DND-41 (cell line): ENCODE measurements at regions not wholly inside any gene's neighbourhood (a gene's known extent, or its start where the extent isn't known, plus 50 kb on each side); places are given as distances from the start of the nearest gene placed in this dataset.

Experiments
- EZH2 ChIP-seq: IDR thresholded peaks from 3 replicates; pipeline ENCODE4 v1.6.1; 2012; ENCODE audit warnings: borderline replicate concordance, low read depth, mild to moderate bottlenecking, moderate library complexity, low read length, inconsistent platforms; ENCODE audit not compliant: severe bottlenecking
- TF ChIP-seq, protein P1 (sequence below): IDR thresholded peaks from 2 replicates; pipeline ENCODE4 v1.5.1; 2012; ENCODE audit warnings: borderline replicate concordance, low read length, moderate library complexity, mild to moderate bottlenecking; ENCODE audit not compliant: poor library complexity, severe bottlenecking; ENCODE audit errors: extremely low read depth

- TF ChIP-seq, protein P1, sequence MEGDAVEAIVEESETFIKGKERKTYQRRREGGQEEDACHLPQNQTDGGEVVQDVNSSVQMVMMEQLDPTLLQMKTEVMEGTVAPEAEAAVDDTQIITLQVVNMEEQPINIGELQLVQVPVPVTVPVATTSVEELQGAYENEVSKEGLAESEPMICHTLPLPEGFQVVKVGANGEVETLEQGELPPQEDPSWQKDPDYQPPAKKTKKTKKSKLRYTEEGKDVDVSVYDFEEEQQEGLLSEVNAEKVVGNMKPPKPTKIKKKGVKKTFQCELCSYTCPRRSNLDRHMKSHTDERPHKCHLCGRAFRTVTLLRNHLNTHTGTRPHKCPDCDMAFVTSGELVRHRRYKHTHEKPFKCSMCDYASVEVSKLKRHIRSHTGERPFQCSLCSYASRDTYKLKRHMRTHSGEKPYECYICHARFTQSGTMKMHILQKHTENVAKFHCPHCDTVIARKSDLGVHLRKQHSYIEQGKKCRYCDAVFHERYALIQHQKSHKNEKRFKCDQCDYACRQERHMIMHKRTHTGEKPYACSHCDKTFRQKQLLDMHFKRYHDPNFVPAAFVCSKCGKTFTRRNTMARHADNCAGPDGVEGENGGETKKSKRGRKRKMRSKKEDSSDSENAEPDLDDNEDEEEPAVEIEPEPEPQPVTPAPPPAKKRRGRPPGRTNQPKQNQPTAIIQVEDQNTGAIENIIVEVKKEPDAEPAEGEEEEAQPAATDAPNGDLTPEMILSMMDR, result no peak
- no peak for TF ChIP-seq EZH2
Observed at GRCh38 chr2:74052732-74053710, 68.3 kb downstream of the TET3 start.
